Neural progenitor cell (in vitro differentiated cells): ENCODE measurements at regions not wholly inside any gene's neighbourhood (a gene's known extent, or its start where the extent isn't known, plus 50 kb on each side); places are given as distances from the start of the nearest gene placed in this dataset.

ENCODE experiments used
- DNase-seq: peaks from one replicate; pipeline ENCODE4 v3.0.0-alpha.2; 2016; ENCODE audit warnings: low spot score
- H2AFZ ChIP-seq: fragments of 200-600 bp; sonication (generic); replicated peaks from 2 replicates; pipeline ENCODE4 v1.6.1; 2016; ENCODE audit warnings: antibody characterized with exemption
- H3F3A ChIP-seq: fragments of 200-600 bp; sonication (generic); 2 replicates; pipeline ENCODE4 v1.6.1; 2016; ENCODE audit warnings: antibody characterized with exemption, low read depth
- H3K27ac ChIP-seq: fragments of 200-600 bp; sonication (generic); 2 replicates; pipeline ENCODE4 v1.5.1; 2016; ENCODE audit warnings: mild to moderate bottlenecking
- H3K27me3 ChIP-seq: fragments of 200-600 bp; sonication (generic); 2 replicates; pipeline ENCODE4 v1.6.1; 2016; ENCODE audit warnings: mild to moderate bottlenecking, moderate library complexity
- H3K36me3 ChIP-seq: fragments of 200-600 bp; sonication (generic); 2 replicates; pipeline ENCODE4 v1.5.1; 2016
- H3K4me1 ChIP-seq: fragments of 200-600 bp; sonication (generic); 2 replicates; pipeline ENCODE4 v1.6.1; 2016; ENCODE audit warnings: mixed run types
- H3K4me2 ChIP-seq: fragments of 200-600 bp; sonication (generic); 2 replicates; pipeline ENCODE4 v1.6.1; 2016
- H3K4me3 ChIP-seq: fragments of 200-600 bp; sonication (generic); 2 replicates; pipeline ENCODE4 v1.5.1; 2016
- H3K79me2 ChIP-seq: fragments of 200-600 bp; sonication (generic); 2 replicates; pipeline ENCODE4 v1.6.1; 2016; ENCODE audit warnings: low read depth
- H3K9ac ChIP-seq: fragments of 200-600 bp; sonication (generic); 2 replicates; pipeline ENCODE4 v1.6.1; 2016
- H3K9me3 ChIP-seq: fragments of 200-600 bp; sonication (generic); 2 replicates; pipeline ENCODE4 v1.5.1; 2016; ENCODE audit warnings: low read depth
- H4K20me1 ChIP-seq: fragments of 200-600 bp; sonication (generic); 2 replicates; pipeline ENCODE4 v1.6.1; 2016; ENCODE audit warnings: low read depth
- H3K27ac Mint-ChIP-seq: 3 replicates; pipeline ENCODE4 v1.8.0; 2021; ENCODE audit warnings: mixed read lengths
- H3K27me3 Mint-ChIP-seq: 2 replicates; pipeline ENCODE4 v1.8.0; 2022; ENCODE audit warnings: low read depth, mild to moderate bottlenecking, inconsistent platforms, moderate library complexity, mixed read lengths; ENCODE audit not compliant: insufficient read depth
- H3K36me3 Mint-ChIP-seq: 3 replicates; pipeline ENCODE4 v1.8.0; 2021; ENCODE audit warnings: mixed read lengths
- H3K4me1 Mint-ChIP-seq: 3 replicates; pipeline ENCODE4 v1.8.0; 2021; ENCODE audit warnings: mixed read lengths
- H3K4me3 Mint-ChIP-seq: 3 replicates; pipeline ENCODE4 v1.8.0; 2021; ENCODE audit warnings: mild to moderate bottlenecking, moderate library complexity, mixed read lengths
- H3K9me3 Mint-ChIP-seq: 3 replicates; pipeline ENCODE4 v1.8.0; 2020; ENCODE audit warnings: mixed read lengths
- EZH2 ChIP-seq: fragments of 200-600 bp; sonication (generic); IDR thresholded peaks from 2 replicates; pipeline ENCODE4 v1.6.1; 2017; ENCODE audit warnings: antibody characterized with exemption, mild to moderate bottlenecking, moderate library complexity
- EZH2phosphoT487 ChIP-seq: fragments of 200-600 bp; sonication (generic); IDR thresholded peaks from 2 replicates; pipeline ENCODE4 v1.6.1; 2017; ENCODE audit warnings: antibody characterized with exemption
- TF ChIP-seq, protein P1 (sequence below): fragments of 200-600 bp; sonication (generic); IDR thresholded peaks from 2 replicates; pipeline ENCODE4 v1.5.1; 2017; ENCODE audit warnings: antibody characterized with exemption, mild to moderate bottlenecking

- Histone ChIP-seq H3K9ac (no peak overlapping the region), H2AFZ (no peak overlapping the region), H3K79me2 (no peaks in the 10 kb centered on the region), H3K36me3 (no peaks in the 10 kb centered on the region), H3K27ac (no peak overlapping the region), H3K4me2 (no peak overlapping the region), H3F3A (no peaks in the 10 kb centered on the region), H3K4me3 (no peak overlapping the region), H3K4me1 (no peaks in the 10 kb centered on the region), H3K9me3 (peaks cover 7% of the 10 kb centered on the region), H3K27me3 (no peaks in the 10 kb centered on the region), H4K20me1 (no peaks in the 10 kb centered on the region)
- TF ChIP-seq EZH2: no peak
- TF ChIP-seq EZH2phosphoT487: no peak
- TF ChIP-seq, protein P1, sequence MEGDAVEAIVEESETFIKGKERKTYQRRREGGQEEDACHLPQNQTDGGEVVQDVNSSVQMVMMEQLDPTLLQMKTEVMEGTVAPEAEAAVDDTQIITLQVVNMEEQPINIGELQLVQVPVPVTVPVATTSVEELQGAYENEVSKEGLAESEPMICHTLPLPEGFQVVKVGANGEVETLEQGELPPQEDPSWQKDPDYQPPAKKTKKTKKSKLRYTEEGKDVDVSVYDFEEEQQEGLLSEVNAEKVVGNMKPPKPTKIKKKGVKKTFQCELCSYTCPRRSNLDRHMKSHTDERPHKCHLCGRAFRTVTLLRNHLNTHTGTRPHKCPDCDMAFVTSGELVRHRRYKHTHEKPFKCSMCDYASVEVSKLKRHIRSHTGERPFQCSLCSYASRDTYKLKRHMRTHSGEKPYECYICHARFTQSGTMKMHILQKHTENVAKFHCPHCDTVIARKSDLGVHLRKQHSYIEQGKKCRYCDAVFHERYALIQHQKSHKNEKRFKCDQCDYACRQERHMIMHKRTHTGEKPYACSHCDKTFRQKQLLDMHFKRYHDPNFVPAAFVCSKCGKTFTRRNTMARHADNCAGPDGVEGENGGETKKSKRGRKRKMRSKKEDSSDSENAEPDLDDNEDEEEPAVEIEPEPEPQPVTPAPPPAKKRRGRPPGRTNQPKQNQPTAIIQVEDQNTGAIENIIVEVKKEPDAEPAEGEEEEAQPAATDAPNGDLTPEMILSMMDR: no peak
- Mint-ChIP-seq H3K9me3 (peaks cover 5% of the 10 kb centered on the region), H3K27me3 (peaks cover under 1% of the 10 kb centered on the region), H3K36me3 (no peaks in the 10 kb centered on the region), H3K27ac (no peak overlapping the region), H3K4me1 (no peaks in the 10 kb centered on the region), H3K4me3 (no peak overlapping the region)
- no peak for DNase-seq
These were observed 200.4 kb downstream of the C6orf118 start for GRCh38 chr6:165109011-165109410.

DNA sequence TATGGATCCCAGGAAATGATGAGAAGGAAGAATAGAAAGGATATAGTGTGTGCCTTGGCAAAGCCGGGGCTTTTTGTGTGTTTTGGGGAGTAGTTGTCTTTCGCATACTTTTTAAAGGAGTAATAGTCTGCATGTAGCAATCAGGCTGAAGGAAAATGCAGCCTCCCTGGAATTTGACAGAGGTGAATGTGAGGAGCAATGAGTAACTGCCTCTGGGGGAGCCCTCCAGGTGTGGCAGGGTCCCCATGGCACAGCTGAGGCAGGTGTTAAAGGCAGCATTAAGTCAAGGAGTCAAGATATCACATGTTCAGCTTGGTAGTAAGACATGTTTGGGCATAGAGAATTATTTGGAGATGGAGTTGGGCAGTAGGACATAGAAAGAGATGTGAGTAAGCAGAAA is 203.1 kb downstream of the C6orf118 start:
- H3K4me3 Mint-ChIP-seq: no peak overlapping the region
- no peak overlapping the region for H3K27ac Mint-ChIP-seq
- Histone ChIP-seq H3K9ac (no peak overlapping the region), H4K20me1 (no peaks in the 10 kb centered on the region), H3K79me2 (no peaks in the 10 kb centered on the region), H3K36me3 (no peaks in the 10 kb centered on the region), H3F3A (no peaks in the 10 kb centered on the region), H2AFZ (no peak overlapping the region), H3K9me3 (no peaks in the 10 kb centered on the region), H3K4me1 (no peaks in the 10 kb centered on the region), H3K27ac (no peak overlapping the region), H3K27me3 (no peaks in the 10 kb centered on the region), H3K4me2 (no peak overlapping the region), H3K4me3 (no peak overlapping the region)
- no peak for DNase-seq
- no peaks in the 10 kb centered on the region for H3K4me1 Mint-ChIP-seq
- TF ChIP-seq, protein P1: no peak
- TF ChIP-seq EZH2: no peak
- no peak for TF ChIP-seq EZH2phosphoT487
- no peaks in the 10 kb centered on the region for H3K9me3 Mint-ChIP-seq
- peaks cover 3% of the 10 kb centered on the region for H3K27me3 Mint-ChIP-seq
- no peaks in the 10 kb centered on the region for H3K36me3 Mint-ChIP-seq

DNA sequence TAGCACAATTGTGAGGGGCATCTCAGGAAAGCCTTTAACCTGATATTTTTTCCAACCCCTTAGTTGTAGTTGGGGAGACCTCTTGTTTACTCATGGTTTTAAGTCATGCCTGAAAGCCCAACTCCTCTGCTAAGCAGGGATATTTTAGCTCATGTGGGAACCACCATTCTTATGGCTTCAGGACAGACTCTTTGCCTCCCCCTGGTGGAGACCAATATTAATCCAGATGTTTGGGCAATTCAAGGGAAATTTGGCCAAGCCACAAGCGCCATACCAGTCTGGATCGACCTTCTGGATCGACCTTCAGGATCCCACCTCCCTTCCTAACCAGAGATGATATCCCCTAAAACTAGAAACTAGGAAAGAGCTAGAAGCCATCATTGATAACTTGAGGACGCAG is 211.2 kb downstream of the C6orf118 start:
- peak; percentile 30 for DNase-seq
- TF ChIP-seq, protein P1: peak; percentile 46
- TF ChIP-seq EZH2phosphoT487 (no peak), EZH2 (no peak)
- no peaks in the 10 kb centered on the region for H4K20me1 ChIP-seq
- H3K79me2 ChIP-seq: no peaks in the 10 kb centered on the region
- no peaks in the 10 kb centered on the region for H3K27me3 ChIP-seq
- H3K27ac Mint-ChIP-seq: no peak overlapping the region
- no peak overlapping the region for H3K4me2 ChIP-seq
- no peaks in the 10 kb centered on the region for H3K9me3 ChIP-seq
- no peaks in the 10 kb centered on the region for H3K36me3 ChIP-seq
- no peak overlapping the region for H2AFZ ChIP-seq
- H3K9ac ChIP-seq: no peak overlapping the region
- no peaks in the 10 kb centered on the region for H3K4me1 ChIP-seq
- H3K36me3 Mint-ChIP-seq: no peaks in the 10 kb centered on the region
- no peak overlapping the region for H3K27ac ChIP-seq
- no peaks in the 10 kb centered on the region for H3F3A ChIP-seq
- no peaks in the 10 kb centered on the region for H3K4me1 Mint-ChIP-seq
- no peaks in the 10 kb centered on the region for H3K9me3 Mint-ChIP-seq
- H3K27me3 Mint-ChIP-seq: no peaks in the 10 kb centered on the region
- no peak overlapping the region for H3K4me3 Mint-ChIP-seq
- no peak overlapping the region for H3K4me3 ChIP-seq

DNA sequence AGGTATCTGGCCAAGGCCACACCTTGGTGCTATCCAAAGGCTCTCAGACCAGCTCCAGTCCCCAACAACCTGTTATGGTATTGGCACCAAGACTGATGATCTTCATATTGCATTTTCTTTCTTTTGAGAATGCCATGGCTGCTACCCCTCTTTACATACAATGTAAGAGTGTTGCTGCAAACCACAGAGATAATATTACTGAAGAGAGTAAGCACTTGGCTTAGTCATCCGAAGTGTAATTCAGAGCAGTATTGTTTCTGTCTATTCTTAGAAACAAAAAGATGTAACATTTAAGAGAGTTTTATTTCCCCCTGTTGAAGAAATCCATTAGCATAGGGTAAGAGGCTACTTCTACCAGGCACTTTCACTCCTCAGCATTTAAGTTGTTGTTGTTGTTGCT is 212.5 kb downstream of the C6orf118 start:
- H3K36me3 Mint-ChIP-seq: no peaks in the 10 kb centered on the region
- H3K27me3 Mint-ChIP-seq: no peaks in the 10 kb centered on the region
- H3K4me3 Mint-ChIP-seq: no peak overlapping the region
- Histone ChIP-seq H3K27me3 (no peaks in the 10 kb centered on the region), H3K27ac (no peak overlapping the region), H3K36me3 (no peaks in the 10 kb centered on the region), H3K9ac (no peak overlapping the region), H3K4me2 (no peak overlapping the region), H3K4me1 (no peaks in the 10 kb centered on the region), H3F3A (no peaks in the 10 kb centered on the region), H4K20me1 (no peaks in the 10 kb centered on the region), H3K9me3 (no peaks in the 10 kb centered on the region), H3K4me3 (no peak overlapping the region), H3K79me2 (no peaks in the 10 kb centered on the region), H2AFZ (no peak overlapping the region)
- H3K4me1 Mint-ChIP-seq: no peaks in the 10 kb centered on the region
- H3K9me3 Mint-ChIP-seq: peaks cover 3% of the 10 kb centered on the region
- H3K27ac Mint-ChIP-seq: no peak overlapping the region
- DNase-seq: no peak
- TF ChIP-seq, protein P1: no peak
- TF ChIP-seq EZH2phosphoT487 (no peak), EZH2 (no peak)
